ENCODE measurements at regions not wholly inside any gene's neighbourhood (a gene's known extent, or its start where the extent isn't known, plus 50 kb on each side); places are given as distances from the start of the nearest gene placed in this dataset.

DNA sequence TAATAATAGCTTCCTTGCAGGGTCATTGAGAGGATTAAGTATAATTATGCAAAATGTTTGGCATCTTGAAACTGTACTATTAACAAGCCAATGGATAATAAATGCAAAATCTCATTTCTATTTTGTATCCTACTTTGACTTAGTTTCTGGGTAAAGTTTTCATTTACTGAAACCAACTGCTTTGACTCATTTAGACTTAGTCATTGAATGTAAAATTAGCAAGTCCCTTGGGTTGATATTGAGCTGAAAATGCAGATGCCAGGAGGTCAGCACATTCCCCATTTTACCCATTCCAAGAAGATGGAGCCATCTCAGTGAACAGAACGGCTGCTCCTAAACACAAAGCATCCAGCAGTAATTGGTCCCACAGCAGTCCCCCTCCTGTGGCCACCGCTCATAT lies 74.7 kb upstream of the GATB start:
- no peak for TF ChIP-seq CTCF (IDR thresholded peaks at IDR 0.05; ENCODE audit: insufficient read depth, low read length, poor library complexity, severe bottlenecking)
- no peaks in the 10 kb centered on the region for H3K27me3 ChIP-seq (ENCODE audit: control insufficient read depth, insufficient read depth, low read length)
- no peak for DNase-seq (ENCODE audit: low read depth)
- H3K36me3 ChIP-seq (ENCODE audit: control insufficient read depth, insufficient read depth, low read length): no peaks in the 10 kb centered on the region
- no peak overlapping the region for H3K4me3 ChIP-seq (ENCODE audit: low read depth, low read length)

DNA sequence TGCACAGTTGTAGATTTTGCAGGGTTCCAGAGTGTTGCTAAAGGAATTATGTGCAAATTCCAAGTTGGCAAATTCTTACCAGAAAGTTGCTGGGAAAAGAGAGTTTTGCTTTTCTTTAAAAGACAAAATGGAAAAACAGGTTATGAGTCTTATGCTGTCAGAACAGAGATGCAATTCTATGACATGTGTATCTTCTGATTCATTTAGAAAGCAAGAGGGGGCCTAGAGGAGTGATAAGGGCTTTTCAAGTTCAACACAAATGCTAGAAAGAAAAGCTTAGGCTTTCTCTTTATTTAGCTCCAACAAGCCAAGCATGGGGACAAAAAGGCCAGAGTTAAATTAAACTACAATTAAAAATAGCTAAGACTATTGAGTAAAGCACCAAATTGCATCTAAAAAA lies 72.4 kb upstream of the GATB start:
- H3K36me3 ChIP-seq (ENCODE audit: control insufficient read depth, insufficient read depth, low read length): no peaks in the 10 kb centered on the region
- TF ChIP-seq CTCF (IDR thresholded peaks at IDR 0.05; ENCODE audit: insufficient read depth, low read length, poor library complexity, severe bottlenecking): no peak
- no peak for DNase-seq (ENCODE audit: low read depth)
- no peak overlapping the region for H3K4me3 ChIP-seq (ENCODE audit: low read depth, low read length)
- H3K27me3 ChIP-seq (ENCODE audit: control insufficient read depth, insufficient read depth, low read length): no peaks in the 10 kb centered on the region

- Histone ChIP-seq H3K4me3 (ENCODE audit: low read depth, low read length) (no peak overlapping the region), H3K36me3 (ENCODE audit: control insufficient read depth, insufficient read depth, low read length) (no peaks in the 10 kb centered on the region), H3K27me3 (ENCODE audit: control insufficient read depth, insufficient read depth, low read length) (no peaks in the 10 kb centered on the region)
- DNase-seq (ENCODE audit: low read depth): no peak
- TF ChIP-seq CTCF (IDR thresholded peaks at IDR 0.05; ENCODE audit: insufficient read depth, low read length, poor library complexity, severe bottlenecking): no peak
Measured at GRCh38 chr4:151831526-151831925, 70.7 kb upstream of the GATB start.

- DNase-seq (ENCODE audit: low read depth): no peak
- Histone ChIP-seq H3K27me3 (ENCODE audit: control insufficient read depth, insufficient read depth, low read length) (no peaks in the 10 kb centered on the region), H3K36me3 (ENCODE audit: control insufficient read depth, insufficient read depth, low read length) (no peaks in the 10 kb centered on the region), H3K4me3 (ENCODE audit: low read depth, low read length) (no peak overlapping the region)
- TF ChIP-seq CTCF (IDR thresholded peaks at IDR 0.05; ENCODE audit: insufficient read depth, low read length, poor library complexity, severe bottlenecking): no peak
Measured at GRCh38 chr4:151830168-151830567, 69.4 kb upstream of the GATB start.

- no peak for DNase-seq (ENCODE audit: low read depth)
- no peak for TF ChIP-seq CTCF (IDR thresholded peaks at IDR 0.05; ENCODE audit: insufficient read depth, low read length, poor library complexity, severe bottlenecking)
- Histone ChIP-seq H3K36me3 (ENCODE audit: control insufficient read depth, insufficient read depth, low read length) (no peaks in the 10 kb centered on the region), H3K27me3 (ENCODE audit: control insufficient read depth, insufficient read depth, low read length) (no peaks in the 10 kb centered on the region), H3K4me3 (ENCODE audit: low read depth, low read length) (no peak overlapping the region)
Measured at GRCh38 chr4:151829309-151829708, 68.5 kb upstream of the GATB start.

GRCh38 chr4:151824656-151825055 lies 63.8 kb upstream of the GATB start:
- no peak for DNase-seq (ENCODE audit: low read depth)

More at GRCh38 chr4:151824656-151825055, 63.8 kb upstream of the GATB start:
- Histone ChIP-seq H3K27me3 (ENCODE audit: control insufficient read depth, insufficient read depth, low read length) (no peaks in the 10 kb centered on the region), H3K36me3 (ENCODE audit: control insufficient read depth, insufficient read depth, low read length) (no peaks in the 10 kb centered on the region), H3K4me3 (ENCODE audit: low read depth, low read length) (no peak overlapping the region)
- TF ChIP-seq CTCF (IDR thresholded peaks at IDR 0.05; ENCODE audit: insufficient read depth, low read length, poor library complexity, severe bottlenecking): no peak
